ENCODE measurements at regions not wholly inside any gene's neighbourhood (a gene's known extent, or its start where the extent isn't known, plus 50 kb on each side); places are given as distances from the start of the nearest gene placed in this dataset.

DNA sequence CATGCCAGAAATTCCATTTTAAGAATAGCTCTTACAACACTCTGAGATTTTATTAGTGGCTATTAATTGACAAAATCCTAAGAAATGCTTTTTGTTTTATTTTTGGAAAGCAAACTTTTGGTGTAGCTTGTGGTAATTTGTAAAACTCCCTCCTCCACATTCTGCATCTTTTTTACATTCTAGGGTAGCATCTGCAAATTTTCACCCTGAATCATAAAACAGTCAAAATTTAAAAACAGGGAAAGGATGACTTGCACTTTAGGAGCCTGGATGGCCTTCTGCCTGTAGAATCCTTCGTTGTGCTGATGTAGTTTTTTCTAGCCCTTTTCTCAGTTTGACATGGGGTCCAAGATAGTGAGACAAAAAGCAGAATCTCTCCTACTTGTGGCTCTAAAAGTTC, 316.1 kb downstream of the ADRA2A start (continued):
- TF ChIP-seq, protein P1, sequence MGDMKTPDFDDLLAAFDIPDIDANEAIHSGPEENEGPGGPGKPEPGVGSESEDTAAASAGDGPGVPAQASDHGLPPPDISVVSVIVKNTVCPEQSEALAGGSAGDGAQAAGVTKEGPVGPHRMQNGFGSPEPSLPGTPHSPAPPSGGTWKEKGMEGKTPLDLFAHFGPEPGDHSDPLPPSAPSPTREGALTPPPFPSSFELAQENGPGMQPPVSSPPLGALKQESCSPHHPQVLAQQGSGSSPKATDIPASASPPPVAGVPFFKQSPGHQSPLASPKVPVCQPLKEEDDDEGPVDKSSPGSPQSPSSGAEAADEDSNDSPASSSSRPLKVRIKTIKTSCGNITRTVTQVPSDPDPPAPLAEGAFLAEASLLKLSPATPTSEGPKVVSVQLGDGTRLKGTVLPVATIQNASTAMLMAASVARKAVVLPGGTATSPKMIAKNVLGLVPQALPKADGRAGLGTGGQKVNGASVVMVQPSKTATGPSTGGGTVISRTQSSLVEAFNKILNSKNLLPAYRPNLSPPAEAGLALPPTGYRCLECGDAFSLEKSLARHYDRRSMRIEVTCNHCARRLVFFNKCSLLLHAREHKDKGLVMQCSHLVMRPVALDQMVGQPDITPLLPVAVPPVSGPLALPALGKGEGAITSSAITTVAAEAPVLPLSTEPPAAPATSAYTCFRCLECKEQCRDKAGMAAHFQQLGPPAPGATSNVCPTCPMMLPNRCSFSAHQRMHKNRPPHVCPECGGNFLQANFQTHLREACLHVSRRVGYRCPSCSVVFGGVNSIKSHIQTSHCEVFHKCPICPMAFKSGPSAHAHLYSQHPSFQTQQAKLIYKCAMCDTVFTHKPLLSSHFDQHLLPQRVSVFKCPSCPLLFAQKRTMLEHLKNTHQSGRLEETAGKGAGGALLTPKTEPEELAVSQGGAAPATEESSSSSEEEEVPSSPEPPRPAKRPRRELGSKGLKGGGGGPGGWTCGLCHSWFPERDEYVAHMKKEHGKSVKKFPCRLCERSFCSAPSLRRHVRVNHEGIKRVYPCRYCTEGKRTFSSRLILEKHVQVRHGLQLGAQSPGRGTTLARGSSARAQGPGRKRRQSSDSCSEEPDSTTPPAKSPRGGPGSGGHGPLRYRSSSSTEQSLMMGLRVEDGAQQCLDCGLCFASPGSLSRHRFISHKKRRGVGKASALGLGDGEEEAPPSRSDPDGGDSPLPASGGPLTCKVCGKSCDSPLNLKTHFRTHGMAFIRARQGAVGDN (IDR thresholded peaks at IDR 0.05), result no peak
- no peak for TF ChIP-seq ZNF207 (IDR thresholded peaks at IDR 0.05; ENCODE audit: borderline replicate concordance)
- TF ChIP-seq RFX5 (IDR thresholded peaks at IDR 0.05; ENCODE audit: low read depth, low read length), result no peak
- TF ChIP-seq SMARCA5 (IDR thresholded peaks at IDR 0.05), result no peak
- no peak for TF ChIP-seq YY1 (IDR thresholded peaks at IDR 0.05; ENCODE audit: low read depth, low read length)
- no peak for TF ChIP-seq RAD51 (IDR thresholded peaks at IDR 0.05)
- TF ChIP-seq, protein P2, sequence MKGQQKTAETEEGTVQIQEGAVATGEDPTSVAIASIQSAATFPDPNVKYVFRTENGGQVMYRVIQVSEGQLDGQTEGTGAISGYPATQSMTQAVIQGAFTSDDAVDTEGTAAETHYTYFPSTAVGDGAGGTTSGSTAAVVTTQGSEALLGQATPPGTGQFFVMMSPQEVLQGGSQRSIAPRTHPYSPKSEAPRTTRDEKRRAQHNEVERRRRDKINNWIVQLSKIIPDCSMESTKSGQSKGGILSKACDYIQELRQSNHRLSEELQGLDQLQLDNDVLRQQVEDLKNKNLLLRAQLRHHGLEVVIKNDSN (IDR thresholded peaks at IDR 0.05; ENCODE audit: borderline replicate concordance, extremely low read length, insufficient read depth, low read depth, low read length), result no peak
- no peak for TF ChIP-seq CREB1 (IDR thresholded peaks at IDR 0.05; ENCODE audit: low read depth)
- TF ChIP-seq ESRRA (IDR thresholded peaks at IDR 0.05; ENCODE audit: low read length), result no peak
- TF ChIP-seq TARDBP (IDR thresholded peaks at IDR 0.05; ENCODE audit: borderline replicate concordance), result no peak
- TF ChIP-seq, protein P3, sequence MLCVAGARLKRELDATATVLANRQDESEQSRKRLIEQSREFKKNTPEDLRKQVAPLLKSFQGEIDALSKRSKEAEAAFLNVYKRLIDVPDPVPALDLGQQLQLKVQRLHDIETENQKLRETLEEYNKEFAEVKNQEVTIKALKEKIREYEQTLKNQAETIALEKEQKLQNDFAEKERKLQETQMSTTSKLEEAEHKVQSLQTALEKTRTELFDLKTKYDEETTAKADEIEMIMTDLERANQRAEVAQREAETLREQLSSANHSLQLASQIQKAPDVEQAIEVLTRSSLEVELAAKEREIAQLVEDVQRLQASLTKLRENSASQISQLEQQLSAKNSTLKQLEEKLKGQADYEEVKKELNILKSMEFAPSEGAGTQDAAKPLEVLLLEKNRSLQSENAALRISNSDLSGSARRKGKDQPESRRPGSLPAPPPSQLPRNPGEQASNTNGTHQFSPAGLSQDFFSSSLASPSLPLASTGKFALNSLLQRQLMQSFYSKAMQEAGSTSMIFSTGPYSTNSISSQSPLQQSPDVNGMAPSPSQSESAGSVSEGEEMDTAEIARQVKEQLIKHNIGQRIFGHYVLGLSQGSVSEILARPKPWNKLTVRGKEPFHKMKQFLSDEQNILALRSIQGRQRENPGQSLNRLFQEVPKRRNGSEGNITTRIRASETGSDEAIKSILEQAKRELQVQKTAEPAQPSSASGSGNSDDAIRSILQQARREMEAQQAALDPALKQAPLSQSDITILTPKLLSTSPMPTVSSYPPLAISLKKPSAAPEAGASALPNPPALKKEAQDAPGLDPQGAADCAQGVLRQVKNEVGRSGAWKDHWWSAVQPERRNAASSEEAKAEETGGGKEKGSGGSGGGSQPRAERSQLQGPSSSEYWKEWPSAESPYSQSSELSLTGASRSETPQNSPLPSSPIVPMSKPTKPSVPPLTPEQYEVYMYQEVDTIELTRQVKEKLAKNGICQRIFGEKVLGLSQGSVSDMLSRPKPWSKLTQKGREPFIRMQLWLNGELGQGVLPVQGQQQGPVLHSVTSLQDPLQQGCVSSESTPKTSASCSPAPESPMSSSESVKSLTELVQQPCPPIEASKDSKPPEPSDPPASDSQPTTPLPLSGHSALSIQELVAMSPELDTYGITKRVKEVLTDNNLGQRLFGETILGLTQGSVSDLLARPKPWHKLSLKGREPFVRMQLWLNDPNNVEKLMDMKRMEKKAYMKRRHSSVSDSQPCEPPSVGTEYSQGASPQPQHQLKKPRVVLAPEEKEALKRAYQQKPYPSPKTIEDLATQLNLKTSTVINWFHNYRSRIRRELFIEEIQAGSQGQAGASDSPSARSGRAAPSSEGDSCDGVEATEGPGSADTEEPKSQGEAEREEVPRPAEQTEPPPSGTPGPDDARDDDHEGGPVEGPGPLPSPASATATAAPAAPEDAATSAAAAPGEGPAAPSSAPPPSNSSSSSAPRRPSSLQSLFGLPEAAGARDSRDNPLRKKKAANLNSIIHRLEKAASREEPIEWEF (IDR thresholded peaks at IDR 0.05; ENCODE audit: insufficient replicate concordance, low read depth, low read length), result no peak
- no peak for TF ChIP-seq KAT2A (conservative IDR thresholded peaks at IDR 0.05; ENCODE audit: control insufficient read depth, low read depth, low read length)
- TF ChIP-seq, protein P4, sequence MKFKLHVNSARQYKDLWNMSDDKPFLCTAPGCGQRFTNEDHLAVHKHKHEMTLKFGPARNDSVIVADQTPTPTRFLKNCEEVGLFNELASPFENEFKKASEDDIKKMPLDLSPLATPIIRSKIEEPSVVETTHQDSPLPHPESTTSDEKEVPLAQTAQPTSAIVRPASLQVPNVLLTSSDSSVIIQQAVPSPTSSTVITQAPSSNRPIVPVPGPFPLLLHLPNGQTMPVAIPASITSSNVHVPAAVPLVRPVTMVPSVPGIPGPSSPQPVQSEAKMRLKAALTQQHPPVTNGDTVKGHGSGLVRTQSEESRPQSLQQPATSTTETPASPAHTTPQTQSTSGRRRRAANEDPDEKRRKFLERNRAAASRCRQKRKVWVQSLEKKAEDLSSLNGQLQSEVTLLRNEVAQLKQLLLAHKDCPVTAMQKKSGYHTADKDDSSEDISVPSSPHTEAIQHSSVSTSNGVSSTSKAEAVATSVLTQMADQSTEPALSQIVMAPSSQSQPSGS (IDR thresholded peaks at IDR 0.05; ENCODE audit: low read length), result no peak
